ENCODE measurements at regions not wholly inside any gene's neighbourhood (a gene's known extent, or its start where the extent isn't known, plus 50 kb on each side); places are given as distances from the start of the nearest gene placed in this dataset.
"Not testable (repeated sequence)": the region's sequence is repeated elsewhere in the genome, so short reads cannot be mapped to it uniquely, and the experiment has no call there.

DNA sequence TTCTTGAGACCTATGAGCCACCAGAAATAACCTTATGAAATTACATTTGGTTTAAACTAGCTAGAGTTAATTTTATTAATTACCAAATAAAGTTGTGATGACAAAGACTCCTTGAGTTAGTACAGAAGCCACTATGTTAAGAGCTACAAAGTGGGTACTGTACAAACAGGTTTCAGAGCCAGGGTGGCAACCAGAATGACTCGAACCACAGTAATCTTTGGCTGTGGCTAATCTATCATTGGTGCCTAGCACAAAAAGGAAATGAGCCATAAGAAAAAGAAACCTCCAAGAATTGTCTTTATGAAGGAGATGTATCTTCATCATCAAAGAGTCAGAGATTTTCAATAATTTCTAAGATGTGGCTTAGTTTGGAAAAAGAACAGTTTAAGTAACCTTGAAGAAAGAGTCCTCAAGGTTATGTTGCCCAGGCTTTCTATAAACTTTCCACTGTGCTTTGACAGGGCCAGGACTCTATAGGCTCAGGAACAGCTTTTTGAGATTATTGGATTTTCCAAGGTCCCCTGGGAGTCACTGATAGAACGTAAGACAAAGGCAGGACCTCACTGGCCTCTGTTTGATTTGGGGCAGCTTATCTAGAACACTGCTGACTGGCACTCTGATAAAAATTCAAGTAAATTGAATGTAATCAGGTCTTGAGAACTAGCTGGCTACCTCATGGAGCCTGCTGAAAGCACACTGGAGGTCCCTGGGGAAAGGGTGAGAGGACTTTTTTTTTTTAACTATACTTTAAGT is 777.7 kb downstream of the STIM2 start:
- no peak for DNase-seq (ENCODE audit: low spot score)

DNA sequence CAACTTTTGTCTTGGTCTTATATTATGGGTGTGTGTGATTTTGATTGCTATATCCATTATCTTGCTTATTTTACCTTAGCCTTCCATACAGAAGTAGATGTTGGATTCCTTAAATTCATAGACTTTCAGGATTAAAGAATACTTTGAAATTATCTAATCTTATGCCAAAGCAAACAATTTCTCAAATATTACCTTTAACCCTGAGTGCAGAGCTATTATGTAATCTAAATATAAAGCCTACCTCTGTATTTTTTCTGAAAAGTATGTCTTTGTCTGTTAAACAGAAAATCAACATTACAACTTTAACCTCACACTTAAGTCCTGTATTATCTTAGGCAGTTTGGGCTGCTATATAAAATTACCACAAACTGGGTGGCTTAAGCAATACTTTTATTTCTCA is 782.5 kb downstream of the STIM2 start:
- DNase-seq (ENCODE audit: low spot score), result no peak

DNA sequence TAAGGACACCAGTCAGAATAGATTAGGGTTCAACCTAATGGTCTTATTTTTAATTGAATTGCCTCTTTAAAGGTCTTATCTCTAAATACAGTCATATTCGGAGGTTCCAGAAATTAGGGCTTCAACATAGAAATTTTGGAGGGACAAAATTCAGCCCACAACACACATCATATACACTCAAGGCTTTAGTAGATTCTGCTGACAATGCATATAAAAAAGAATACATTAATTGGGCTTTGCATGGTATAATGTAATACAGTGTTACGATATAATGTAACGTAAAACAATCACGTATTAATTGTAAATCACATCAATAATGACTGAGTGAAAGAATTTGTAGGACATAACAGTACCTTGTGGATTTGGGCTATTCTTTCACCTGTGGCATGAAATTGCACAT is 787.8 kb downstream of the STIM2 start:
- DNase-seq (ENCODE audit: low spot score), result no peak

DNA sequence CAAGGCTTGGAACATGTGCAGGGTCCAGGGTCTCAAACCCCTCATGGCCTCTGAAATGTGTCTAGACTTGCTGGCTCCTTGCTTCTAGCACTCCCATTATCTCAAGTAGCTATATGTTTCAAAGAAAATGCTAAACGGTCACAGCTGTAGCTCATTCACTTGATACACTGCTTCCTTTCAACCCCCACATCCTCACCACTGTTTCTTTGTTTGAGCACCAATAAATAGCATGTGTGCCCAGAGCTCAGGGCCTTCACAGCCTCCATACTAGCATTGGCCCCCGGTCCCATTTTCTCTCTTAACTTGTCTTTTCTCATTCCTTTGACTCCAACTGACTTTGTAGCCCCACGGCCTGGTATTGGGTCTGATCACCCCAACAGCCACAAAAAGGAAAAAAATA is 801.8 kb downstream of the STIM2 start:
- DNase-seq (ENCODE audit: low spot score), result no peak

DNA sequence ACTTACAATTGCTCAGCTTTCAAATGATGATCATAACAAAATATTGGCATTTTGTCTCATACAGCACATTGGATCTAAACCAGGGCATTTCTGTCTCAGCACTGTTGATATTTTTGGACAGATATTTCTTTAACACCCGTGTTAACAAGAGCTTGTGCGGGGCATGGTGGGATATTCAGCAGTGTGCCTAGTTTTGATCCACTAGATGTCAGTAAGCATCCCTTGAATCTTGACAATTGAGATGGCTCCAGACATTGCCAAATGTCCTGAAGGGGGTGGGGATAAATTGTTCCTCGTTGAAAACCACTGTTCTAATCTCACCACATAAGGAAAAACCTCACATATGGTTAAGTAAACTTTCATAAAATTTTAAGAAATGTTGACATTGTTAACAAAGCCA is 806.3 kb downstream of the STIM2 start:
- no peak for DNase-seq (ENCODE audit: low spot score)

DNA sequence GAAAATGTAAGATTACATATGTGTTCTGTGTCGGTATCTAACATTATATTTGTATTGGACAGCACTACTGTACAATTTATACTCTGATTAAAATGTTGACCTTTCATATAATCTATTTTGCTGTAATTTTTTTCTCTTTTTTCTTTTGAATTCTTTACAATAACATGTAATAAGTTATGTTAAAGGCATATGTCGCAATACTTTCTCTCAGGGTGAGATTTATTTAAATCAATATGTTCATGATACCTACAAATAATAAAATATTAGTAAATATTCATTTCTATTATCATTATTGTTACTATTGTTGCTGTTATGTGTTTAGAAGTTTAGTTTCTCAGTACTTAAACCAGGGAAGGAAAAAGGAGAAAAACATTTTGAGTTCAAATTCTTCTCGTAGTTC is 807.4 kb downstream of the STIM2 start:
- DNase-seq (ENCODE audit: low spot score), result no peak

DNA sequence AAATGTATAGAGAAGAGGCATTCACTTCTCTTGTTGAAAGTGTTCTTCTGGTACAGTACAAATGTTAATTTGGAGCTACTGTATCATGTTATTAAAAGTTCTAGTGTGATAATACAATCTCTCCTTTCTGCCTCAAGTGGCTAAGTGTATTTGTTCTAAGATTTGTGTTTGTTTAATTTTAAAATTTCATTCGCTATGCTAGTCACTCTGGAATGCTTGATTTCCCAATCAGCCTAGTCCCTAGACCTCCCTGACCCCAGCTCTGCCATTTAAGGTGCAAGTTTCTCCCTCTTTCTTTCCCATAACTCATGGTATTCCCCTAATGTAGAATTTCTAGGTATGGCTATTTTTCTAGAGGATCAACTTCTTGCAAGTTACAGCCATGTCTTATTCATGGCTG is 817.4 kb downstream of the STIM2 start:
- no peak for DNase-seq (ENCODE audit: low spot score)

DNA sequence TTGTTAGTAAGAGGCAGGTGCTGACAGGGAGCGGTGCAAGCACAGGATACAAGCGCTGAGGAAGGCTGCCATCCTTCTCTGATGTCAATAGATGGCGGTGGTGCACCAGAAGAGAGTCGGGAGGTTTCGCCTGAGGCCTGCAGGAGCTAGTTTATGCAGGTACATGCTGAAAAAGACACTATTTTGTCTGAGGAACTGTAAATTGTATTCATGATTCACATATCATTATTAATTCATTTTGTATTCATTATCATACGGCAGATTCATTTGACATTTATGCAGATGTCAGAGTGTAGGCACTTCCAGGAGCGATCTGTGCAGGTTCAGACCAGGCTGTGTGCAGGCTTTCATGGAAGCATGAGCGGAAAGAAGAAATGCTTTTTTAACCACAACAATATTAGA is 824.0 kb downstream of the STIM2 start:
- DNase-seq (ENCODE audit: low spot score), result peak; percentile 3

DNA sequence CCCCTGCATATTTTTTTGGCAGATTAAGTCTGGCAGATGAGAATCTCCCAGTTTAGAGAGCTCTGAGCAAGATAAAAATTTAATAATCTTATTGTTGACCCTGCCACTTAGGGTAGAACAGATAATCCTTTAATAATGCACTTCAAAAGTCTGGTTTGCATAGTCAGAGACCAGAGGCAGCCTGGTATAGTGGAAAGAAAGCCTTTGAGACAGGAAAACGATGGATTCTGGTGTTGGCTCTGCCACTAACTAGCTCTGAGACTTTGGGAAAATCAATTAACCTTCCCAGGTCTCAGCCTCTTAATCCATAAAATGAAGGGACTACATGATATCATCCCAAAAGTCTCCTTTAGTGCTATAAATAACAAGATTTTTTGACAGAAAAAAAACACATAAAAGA is 824.5 kb downstream of the STIM2 start:
- no peak for DNase-seq (ENCODE audit: low spot score)

DNA sequence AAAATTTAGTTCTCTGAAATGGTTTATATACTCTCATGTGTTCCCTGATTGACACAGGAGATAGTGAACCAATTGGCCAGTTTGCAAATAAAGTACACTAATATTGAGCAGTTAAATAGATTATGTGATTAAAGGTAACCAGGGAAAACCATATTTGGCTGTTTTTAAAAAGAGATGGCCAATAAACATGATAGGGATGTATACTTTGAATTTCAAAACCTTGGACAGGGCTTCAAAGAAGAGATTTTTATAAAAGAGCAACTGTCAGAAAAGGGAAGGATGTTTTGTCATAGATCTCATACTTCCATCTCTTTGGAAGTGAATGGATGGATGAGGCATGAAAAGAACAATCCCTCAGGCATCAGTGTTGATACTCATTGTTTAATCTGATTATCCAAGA is 825.3 kb downstream of the STIM2 start:
- no peak for DNase-seq (ENCODE audit: low spot score)

DNA sequence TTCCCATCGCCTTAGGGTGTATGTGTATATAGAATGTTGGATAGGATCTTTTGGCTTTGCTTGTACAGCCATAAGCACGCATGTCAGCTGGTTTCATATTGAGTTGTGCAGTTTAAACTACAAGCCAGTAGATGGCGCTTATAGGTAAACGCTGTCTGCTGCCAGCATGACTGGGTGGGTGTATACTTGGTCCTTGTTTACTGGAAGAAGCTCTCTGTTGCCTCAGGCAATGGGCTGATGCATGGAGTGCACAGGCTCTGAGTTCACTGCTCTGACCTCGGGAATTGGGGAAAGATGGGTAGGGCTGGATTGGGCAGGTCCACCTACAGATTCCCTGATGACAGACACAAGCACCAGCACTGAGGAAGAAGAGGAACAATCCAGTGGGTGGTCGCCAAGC is 831.5 kb downstream of the STIM2 start:
- peak; percentile 1 for DNase-seq (ENCODE audit: low spot score)

DNA sequence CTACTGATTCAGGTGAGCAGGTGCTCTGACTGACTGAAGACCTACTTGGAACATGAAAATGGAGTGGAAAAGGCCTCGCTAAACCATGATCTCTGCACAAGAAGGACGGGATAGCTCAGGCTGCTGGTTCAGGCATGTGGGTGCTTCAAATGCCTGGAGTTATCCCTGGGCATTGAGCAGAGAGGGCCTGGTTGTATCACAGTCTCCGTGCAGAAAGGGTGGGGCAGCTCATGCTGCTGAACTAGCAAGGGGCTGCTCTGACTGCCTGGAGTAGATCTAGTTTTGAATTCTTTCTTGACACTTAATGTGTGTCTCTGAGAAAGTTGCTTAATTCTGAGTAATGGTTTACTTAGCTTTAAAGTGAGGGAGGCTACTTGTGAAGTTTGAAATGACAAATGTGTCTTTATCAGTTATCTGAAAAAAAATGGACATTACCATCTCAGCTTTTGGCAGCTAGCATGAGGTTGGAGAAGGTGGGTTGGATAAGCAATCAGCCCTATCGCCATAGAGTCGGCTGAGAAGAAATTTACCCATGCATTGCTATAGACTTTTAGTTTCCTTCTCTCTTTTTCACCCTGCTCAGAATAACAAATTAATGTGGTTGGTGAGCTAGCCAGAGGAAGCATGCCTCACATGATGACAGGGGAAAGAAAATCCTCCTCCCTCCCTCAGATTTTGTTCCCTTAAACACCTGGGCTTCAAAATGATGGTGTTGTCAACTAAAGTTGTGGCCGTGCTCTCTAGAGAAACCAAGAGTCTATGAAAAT is 832.4 kb downstream of the STIM2 start:
- no peak for DNase-seq (ENCODE audit: low spot score)

DNA sequence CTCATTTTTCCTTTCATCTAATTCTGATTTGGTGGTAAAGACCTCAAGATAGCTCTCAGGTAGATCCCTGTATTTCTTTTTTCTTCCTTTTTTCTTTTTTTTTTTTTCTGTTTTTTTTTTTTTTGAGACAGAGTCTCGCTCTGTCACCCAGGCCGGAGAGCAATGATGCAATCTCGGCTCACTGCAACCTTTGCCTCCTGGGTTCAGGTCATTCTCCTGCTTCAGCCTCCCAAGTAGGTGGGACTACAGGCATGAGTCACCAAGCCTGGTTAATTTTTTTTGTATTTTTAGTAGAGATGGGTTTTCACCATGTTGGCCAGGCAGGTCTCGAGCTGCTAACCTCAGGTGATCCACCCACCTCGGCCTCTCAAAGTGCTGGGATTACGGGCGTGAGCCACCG is 835.6 kb downstream of the STIM2 start:
- DNase-seq (ENCODE audit: low spot score), result not testable (repeated sequence)

DNA sequence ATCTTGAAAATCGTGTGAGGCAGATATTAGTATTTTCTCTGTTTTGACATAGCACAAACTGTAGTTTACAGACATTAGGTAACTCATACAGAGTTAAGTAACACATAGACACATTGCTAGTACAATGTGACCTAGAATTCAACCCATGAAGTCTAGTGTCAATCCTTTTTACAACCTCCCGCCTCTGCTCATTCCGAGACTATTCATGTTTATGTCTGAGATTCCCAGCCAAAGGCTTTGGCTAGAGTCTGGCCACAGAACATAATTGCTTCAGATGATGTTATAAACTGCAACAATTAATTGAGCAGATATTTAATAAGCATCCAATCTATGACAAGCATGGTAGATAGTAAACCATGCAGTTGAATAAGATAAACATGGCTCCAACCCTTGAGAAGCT is 841.0 kb downstream of the STIM2 start:
- DNase-seq (ENCODE audit: low spot score), result no peak

DNA sequence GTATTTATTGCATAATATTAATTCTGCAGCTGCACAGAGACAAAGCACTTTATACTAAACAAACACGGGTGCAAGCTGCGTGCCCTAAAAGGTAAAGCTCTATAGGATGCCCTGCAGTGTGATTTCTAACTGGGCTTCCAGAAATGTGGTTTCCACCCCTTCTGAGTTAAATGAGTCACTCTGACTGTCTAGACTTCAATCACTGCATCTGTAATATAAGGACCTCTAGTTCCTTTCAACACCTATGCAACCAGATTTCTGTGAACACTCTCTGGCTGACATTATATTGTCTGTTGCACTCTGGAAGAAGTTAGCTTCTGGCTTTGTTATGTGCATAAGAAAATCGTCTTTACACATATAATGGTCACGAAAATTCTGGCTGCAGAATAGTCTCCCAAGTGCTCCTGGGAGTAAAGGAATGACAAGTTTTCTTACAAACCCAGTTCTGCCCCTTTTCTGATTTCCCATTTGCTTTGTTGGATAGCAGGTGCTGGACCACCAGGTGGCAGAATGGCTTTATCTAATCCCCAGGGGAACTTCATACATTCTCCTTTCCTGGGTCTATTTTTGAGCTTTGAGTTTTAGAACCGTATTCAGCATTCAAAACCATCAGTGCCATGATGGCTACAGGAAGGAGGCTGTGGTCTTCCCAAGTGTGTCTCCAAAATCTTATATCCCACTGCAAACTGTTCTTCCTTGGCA is 842.2 kb downstream of the STIM2 start:
- DNase-seq (ENCODE audit: low spot score), result no peak

DNA sequence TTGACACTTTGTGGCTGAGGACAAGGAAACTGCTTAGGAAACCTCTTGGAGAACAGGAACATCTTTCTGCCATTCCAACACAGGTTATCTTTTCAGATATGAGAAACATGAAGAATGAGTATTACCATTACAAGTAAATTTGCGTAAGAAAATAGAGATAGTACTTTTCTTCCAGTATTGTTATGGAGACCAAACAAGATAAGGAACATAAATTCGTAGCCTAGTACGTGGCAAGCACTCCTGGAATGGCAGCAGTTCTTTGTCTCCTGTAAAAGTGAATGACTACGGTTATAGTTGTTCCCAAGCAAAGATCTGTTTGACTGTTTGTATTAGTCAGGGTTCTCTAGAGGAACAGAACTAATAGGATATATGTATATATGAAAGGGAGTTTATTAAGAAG is 843.1 kb downstream of the STIM2 start:
- DNase-seq (ENCODE audit: low spot score), result no peak

DNA sequence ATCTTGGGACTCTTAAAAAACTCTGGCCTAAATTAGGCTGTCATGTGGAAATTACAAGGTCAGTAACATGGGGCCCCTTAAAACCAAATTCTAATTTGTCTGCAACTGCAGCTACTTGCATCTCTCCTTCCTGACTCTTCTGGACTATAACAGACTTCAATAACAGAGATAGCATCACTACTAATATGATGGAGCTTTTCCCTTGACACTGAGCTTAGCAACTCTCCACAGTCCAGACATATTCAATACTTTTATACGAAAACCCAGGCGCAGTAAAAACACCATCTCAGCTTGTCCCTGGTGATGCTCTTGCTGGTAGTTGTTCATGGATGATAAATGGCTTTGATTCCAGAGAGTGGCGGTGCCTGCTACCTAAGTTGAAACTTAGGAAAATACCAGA is 850.4 kb downstream of the STIM2 start:
- DNase-seq (ENCODE audit: low spot score), result no peak

DNA sequence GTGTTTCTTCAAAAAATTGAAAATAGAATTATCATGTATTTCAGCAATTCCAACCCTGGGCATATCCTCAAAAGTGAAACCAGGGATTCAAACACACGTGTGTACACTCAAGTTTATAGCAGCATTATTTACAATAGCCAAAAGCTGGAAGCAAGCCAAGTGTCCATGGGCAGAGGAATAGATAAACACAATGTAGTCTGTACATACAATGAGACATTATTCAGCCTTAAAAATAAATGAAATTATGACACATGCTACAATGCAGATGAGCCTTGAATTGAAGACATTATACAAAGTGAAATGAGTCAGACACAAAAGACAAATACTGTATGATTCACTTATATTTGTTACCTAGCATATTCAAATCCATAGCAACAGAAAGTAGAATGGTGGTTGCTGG is 853.4 kb downstream of the STIM2 start:
- no peak for DNase-seq (ENCODE audit: low spot score)

DNA sequence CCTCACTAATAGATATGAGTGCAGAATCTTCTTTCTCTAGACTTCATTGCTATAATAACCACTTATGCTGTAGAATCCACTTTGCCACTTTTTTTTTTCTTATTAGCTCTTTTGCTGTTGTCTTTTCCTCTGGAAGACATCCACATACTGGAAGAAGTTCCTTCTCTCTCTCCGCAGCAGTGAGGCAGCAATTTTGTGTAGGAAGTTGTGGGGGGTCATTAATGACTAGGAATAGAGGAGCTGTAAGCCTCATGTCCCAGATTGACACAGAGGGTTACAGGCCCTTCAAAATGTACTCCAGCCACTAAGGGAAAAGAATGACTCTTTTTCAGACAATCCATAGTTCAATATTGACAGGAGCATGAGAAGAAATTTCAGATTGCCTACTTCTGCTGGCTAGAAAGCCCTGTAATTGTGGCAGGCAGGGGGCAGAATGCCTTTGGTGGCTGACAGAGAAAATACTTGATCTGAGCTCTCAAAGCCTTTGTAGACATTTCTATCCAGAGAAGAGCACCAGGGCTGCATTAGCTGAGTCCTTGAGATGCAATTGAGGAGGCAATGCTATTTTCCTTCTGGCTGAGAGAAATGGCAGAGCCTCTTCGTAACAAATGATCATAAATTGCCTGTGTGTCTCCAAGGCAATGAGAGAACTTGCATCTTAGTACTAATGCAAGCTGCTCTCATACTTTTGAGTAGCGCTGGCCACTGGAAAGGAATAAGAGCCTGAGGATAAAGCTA is 856.2 kb downstream of the STIM2 start:
- DNase-seq (ENCODE audit: low spot score), result no peak

DNA sequence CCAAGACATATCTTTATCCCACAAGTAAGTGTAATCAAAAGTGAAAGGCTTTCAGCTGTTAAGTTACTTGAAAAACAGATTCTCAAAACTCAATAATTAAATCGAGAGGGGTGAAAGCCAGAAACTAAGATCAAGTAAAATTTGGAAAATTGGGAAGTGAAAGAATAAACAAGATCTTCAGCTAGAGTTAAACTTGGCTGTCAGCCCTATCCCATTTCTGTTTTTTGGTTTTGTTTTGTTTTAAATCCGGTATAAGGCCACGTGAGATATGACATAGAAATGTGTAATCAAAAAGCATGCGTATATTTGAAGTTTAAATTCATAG is 856.8 kb downstream of the STIM2 start:
- DNase-seq (ENCODE audit: low spot score), result no peak

DNA sequence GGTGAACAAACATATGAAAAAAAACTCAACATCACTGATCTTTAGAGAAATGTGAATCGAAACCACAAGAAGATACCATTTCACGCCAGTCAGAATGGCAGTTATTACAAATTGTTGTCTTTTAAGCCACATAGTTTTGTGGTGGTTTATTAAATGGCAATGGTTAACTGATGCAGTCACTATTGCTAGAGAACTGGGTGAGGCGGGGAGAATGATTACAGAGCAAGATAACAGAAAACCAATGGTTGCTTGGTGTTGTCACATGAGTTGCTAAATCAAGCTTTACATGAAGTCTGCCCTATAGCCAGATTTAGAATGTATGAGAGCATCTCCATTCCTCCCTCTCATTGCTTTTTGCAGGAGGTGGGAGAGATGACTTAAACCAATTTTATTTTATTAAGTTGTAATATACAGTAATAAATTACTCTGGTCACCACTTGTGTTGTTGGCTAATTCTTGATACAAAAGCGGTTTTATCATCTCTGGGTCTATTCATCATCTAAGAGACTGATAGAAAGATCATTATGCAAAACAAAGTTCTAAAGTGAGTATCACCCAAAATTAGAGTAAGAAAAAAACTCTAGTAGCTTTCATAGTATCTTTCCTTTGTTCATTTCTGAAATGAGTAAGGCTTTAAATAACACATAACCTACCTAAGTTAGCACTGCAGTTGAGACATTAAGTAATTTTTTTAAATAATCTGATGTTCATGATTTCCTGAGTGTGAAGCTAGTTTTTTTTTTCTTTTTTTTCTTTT is 859.5 kb downstream of the STIM2 start:
- DNase-seq (ENCODE audit: low spot score), result no peak

DNA sequence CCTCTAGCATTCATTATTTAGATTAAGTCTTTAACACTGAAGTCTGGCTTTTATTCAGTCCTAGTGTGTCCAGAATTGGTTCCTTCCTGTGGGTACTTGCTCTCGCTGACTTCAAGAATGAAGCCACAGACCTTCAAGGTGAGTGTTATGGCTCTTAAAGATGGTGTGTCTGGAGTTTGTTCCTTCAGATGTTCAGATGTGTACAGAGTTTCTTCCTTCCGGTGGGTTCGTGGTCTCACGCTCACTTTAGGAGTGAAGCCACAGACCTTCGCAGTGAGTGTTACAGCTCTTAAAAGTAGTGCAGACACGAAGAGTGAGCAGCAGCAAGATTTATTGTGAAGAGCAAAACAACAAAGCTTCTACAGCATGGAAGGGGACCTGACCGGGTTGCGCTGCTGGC is 860.6 kb downstream of the STIM2 start:
- DNase-seq (ENCODE audit: low spot score), result no peak
